H9 (cell line): ENCODE measurements at regions not wholly inside any gene's neighbourhood (a gene's known extent, or its start where the extent isn't known, plus 50 kb on each side); places are given as distances from the start of the nearest gene placed in this dataset.

ENCODE experiments used
- DNase-seq: peaks from one replicate; pipeline ENCODE4 v3.0.0-alpha.2; 2017
- H2AFZ ChIP-seq: one replicate; pipeline ENCODE4 v1.6.1; 2013; ENCODE audit warnings: mild to moderate bottlenecking, low read length, control low read depth, moderate library complexity
- H2AK5ac ChIP-seq: 2 replicates; pipeline ENCODE4 v1.6.1; 2013; ENCODE audit warnings: low read length, control low read depth, mixed read lengths; ENCODE audit not compliant: insufficient read length
- H2BK120ac ChIP-seq: one replicate; pipeline ENCODE4 v1.6.1; 2013; ENCODE audit warnings: low read depth, mild to moderate bottlenecking, low read length, control low read depth, inconsistent platforms; ENCODE audit not compliant: poor library complexity, severe bottlenecking
- H2BK12ac ChIP-seq: 2 replicates; pipeline ENCODE4 v1.6.1; 2013; ENCODE audit warnings: low read length, control low read depth, mixed read lengths, low read depth; ENCODE audit not compliant: insufficient read length
- H2BK15ac ChIP-seq: 2 replicates; pipeline ENCODE4 v1.6.1; 2013; ENCODE audit warnings: low read depth, low read length, control low read depth
- H2BK20ac ChIP-seq: one replicate; pipeline ENCODE4 v1.6.1; 2013; ENCODE audit warnings: low read depth, mild to moderate bottlenecking, low read length, control low read depth, inconsistent platforms; ENCODE audit not compliant: poor library complexity, severe bottlenecking
- H2BK5ac ChIP-seq: 2 replicates; pipeline ENCODE4 v1.6.1; 2013; ENCODE audit warnings: low read length, control low read depth, mixed read lengths; ENCODE audit not compliant: insufficient read length
- H3K14ac ChIP-seq: 2 replicates; pipeline ENCODE4 v1.6.1; 2013; ENCODE audit warnings: low read length, control low read depth; ENCODE audit not compliant: insufficient read depth
- H3K18ac ChIP-seq: 2 replicates; pipeline ENCODE4 v1.6.1; 2013; ENCODE audit warnings: low read depth, mild to moderate bottlenecking, mixed read lengths, low read length, control low read depth; ENCODE audit not compliant: insufficient read length
- H3K23ac ChIP-seq: 2 replicates; pipeline ENCODE4 v1.6.1; 2013; ENCODE audit warnings: low read length, control low read depth, mixed read lengths, low read depth; ENCODE audit not compliant: insufficient read length
- H3K23me2 ChIP-seq: 2 replicates; pipeline ENCODE4 v1.6.1; 2013; ENCODE audit warnings: low read depth, mild to moderate bottlenecking, mixed read lengths, low read length, control low read depth; ENCODE audit not compliant: insufficient read length, poor library complexity, severe bottlenecking
- H3K27ac ChIP-seq: 2 replicates; pipeline ENCODE4 v1.5.1; 2013; ENCODE audit warnings: low read length, control low read depth, mixed read lengths, low read depth; ENCODE audit not compliant: insufficient read length
- H3K27me3 ChIP-seq: 2 replicates; pipeline ENCODE4 v1.6.1; 2013; ENCODE audit warnings: low read length, control low read depth, inconsistent platforms; ENCODE audit not compliant: insufficient read depth
- H3K4ac ChIP-seq: 2 replicates; pipeline ENCODE4 v1.6.1; 2013; ENCODE audit warnings: low read depth, mild to moderate bottlenecking, control low read depth, inconsistent platforms, low read length, moderate library complexity
- H3K4me1 ChIP-seq: 2 replicates; pipeline ENCODE4 v1.6.1; 2013; ENCODE audit warnings: low read length, control low read depth, inconsistent platforms; ENCODE audit not compliant: insufficient read depth
- H3K4me2 ChIP-seq: 2 replicates; pipeline ENCODE4 v1.6.1; 2013; ENCODE audit warnings: low read length, control low read depth, mixed read lengths; ENCODE audit not compliant: insufficient read length, insufficient read depth
- H3K56ac ChIP-seq: 2 replicates; pipeline ENCODE4 v1.6.1; 2013; ENCODE audit warnings: low read depth, mild to moderate bottlenecking, mixed read lengths, low read length, control low read depth; ENCODE audit not compliant: insufficient read length
- H3K79me1 ChIP-seq: 2 replicates; pipeline ENCODE4 v1.6.1; 2013; ENCODE audit warnings: low read depth, mild to moderate bottlenecking, moderate library complexity, low read length, control low read depth, inconsistent platforms; ENCODE audit not compliant: insufficient read depth, poor library complexity, severe bottlenecking
- H3K79me2 ChIP-seq: 2 replicates; pipeline ENCODE4 v1.6.1; 2013; ENCODE audit warnings: low read length, control low read depth, inconsistent platforms; ENCODE audit not compliant: insufficient read depth
- H3K9ac ChIP-seq: 2 replicates; pipeline ENCODE4 v1.6.1; 2013; ENCODE audit warnings: low read length, control low read depth, mixed read lengths; ENCODE audit not compliant: insufficient read length; ENCODE audit errors: extremely low read depth
- H3K9me3 ChIP-seq: one replicate; pipeline ENCODE4 v1.6.1; 2013; ENCODE audit warnings: low read depth, low read length, inconsistent platforms; ENCODE audit not compliant: control insufficient read depth
- H3T11ph ChIP-seq: one replicate; pipeline ENCODE4 v1.6.1; 2013; ENCODE audit warnings: mild to moderate bottlenecking, low read length, control low read depth, inconsistent platforms
- H4K20me1 ChIP-seq: one replicate; pipeline ENCODE4 v1.6.1; 2013; ENCODE audit not compliant: control insufficient read depth, insufficient read length, insufficient read depth
- H4K5ac ChIP-seq: 2 replicates; pipeline ENCODE4 v1.6.1; 2013; ENCODE audit warnings: low read depth, mild to moderate bottlenecking, mixed read lengths, low read length, control low read depth; ENCODE audit not compliant: insufficient read length
- H4K8ac ChIP-seq: replicated peaks from 2 replicates; pipeline ENCODE4 v1.6.1; 2013; ENCODE audit warnings: low read length, control low read depth, mixed read lengths, low read depth; ENCODE audit not compliant: insufficient read length
- H4K91ac ChIP-seq: 2 replicates; pipeline ENCODE4 v1.6.1; 2013; ENCODE audit warnings: low read depth, mild to moderate bottlenecking, moderate library complexity, mixed read lengths, low read length, control low read depth; ENCODE audit not compliant: insufficient read length
- H3K27ac Mint-ChIP-seq, 3 experiments: 2 replicates in 2 of 3; 3 replicates in 1 of 3; pipeline ENCODE4 v1.8.0; 2020 to 2021; ENCODE audit warnings: mixed read lengths in 3 of 3, mild to moderate bottlenecking in 1 of 3, moderate library complexity in 1 of 3
- H3K27me3 Mint-ChIP-seq: 2 replicates; pipeline ENCODE4 v1.8.0; 2021; ENCODE audit warnings: low read depth, mild to moderate bottlenecking, moderate library complexity, mixed read lengths
- H3K36me3 Mint-ChIP-seq, 3 experiments: 2 replicates in 2 of 3; 3 replicates in 1 of 3; pipeline ENCODE4 v1.8.0; 2020 to 2021; ENCODE audit warnings: low read depth in 3 of 3, mixed read lengths in 3 of 3; ENCODE audit not compliant: insufficient read depth in 1 of 3
- H3K4me1 Mint-ChIP-seq, 2 experiments: 2 replicates each; pipeline ENCODE4 v1.8.0; 2020; ENCODE audit warnings: mixed read lengths in 2 of 2
- H3K4me3 Mint-ChIP-seq, 2 experiments: 2 replicates in 1 of 2; 3 replicates in 1 of 2; pipeline ENCODE4 v1.8.0; 2020 to 2021; ENCODE audit warnings: mild to moderate bottlenecking in 2 of 2, mixed read lengths in 2 of 2, moderate library complexity in 1 of 2
- H3K9me3 Mint-ChIP-seq, 2 experiments: 2 replicates in 1 of 2; 3 replicates in 1 of 2; pipeline ENCODE4 v1.8.0; 2020; ENCODE audit warnings: mild to moderate bottlenecking in 2 of 2, mixed read lengths in 2 of 2, moderate library complexity in 1 of 2
- CTCF ChIP-seq: fragments of 200-600 bp; sonication (generic); conservative IDR thresholded peaks from 3 replicates; pipeline ENCODE4 v1.8.0; 2021; ENCODE audit warnings: antibody characterized with exemption, mild to moderate bottlenecking

DNA sequence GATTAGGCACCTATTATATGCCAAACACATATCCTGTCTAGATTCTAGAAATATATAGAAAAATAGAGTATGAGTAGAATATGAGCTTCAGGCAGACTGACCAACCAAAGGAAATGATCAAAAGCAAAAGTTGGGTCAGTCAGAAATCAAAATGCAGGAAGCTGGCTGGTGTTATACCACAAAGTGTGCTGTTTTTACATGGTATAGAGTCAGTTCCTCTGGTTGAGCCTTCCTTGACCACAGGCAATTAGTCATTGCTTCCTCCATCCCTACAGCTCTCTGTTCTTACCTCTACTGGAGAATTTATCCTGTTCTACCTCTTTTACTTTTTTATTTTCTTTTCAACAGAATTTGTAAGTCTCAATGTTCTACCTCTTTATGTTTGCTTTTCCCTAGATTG is 149.8 kb downstream of the TMCO5A start:
- no peak overlapping the region for H3K27ac Mint-ChIP-seq
- no peak for TF ChIP-seq CTCF
- H3K36me3 Mint-ChIP-seq = no peaks in the 10 kb centered on the region
- Histone ChIP-seq H2AK5ac (no peak overlapping the region), H2BK20ac (no peak overlapping the region), H3K27me3 (no peaks in the 10 kb centered on the region), H3K4me1 (no peaks in the 10 kb centered on the region), H2BK12ac (no peak overlapping the region), H3K4ac (no peak overlapping the region), H4K5ac (no peak overlapping the region), H4K8ac (no peak overlapping the region), H2BK120ac (no peak overlapping the region), H3K79me2 (no peaks in the 10 kb centered on the region), H2AFZ (no peak overlapping the region), H3K9ac (no peak overlapping the region), H3K4me2 (no peak overlapping the region), H3K23ac (no peak overlapping the region), H3K79me1 (no peaks in the 10 kb centered on the region), H4K91ac (no peak overlapping the region), H3K18ac (no peak overlapping the region), H3K14ac (no peak overlapping the region), H4K20me1 (no peaks in the 10 kb centered on the region), H3K27ac (no peak overlapping the region), H2BK5ac (no peak overlapping the region), H3K9me3 (no peaks in the 10 kb centered on the region), H3K56ac (no peak overlapping the region), H3K23me2 (no peaks in the 10 kb centered on the region), H2BK15ac (no peak overlapping the region), H3T11ph (no peak overlapping the region)
- DNase-seq = no peak
- no peaks in the 10 kb centered on the region for H3K9me3 Mint-ChIP-seq
- no peak overlapping the region for H3K4me3 Mint-ChIP-seq
- H3K27me3 Mint-ChIP-seq = no peaks in the 10 kb centered on the region
- H3K4me1 Mint-ChIP-seq = no peaks in the 10 kb centered on the region
